ENCODE measurements at regions not wholly inside any gene's neighbourhood (a gene's known extent, or its start where the extent isn't known, plus 50 kb on each side); places are given as distances from the start of the nearest gene placed in this dataset.

DNA sequence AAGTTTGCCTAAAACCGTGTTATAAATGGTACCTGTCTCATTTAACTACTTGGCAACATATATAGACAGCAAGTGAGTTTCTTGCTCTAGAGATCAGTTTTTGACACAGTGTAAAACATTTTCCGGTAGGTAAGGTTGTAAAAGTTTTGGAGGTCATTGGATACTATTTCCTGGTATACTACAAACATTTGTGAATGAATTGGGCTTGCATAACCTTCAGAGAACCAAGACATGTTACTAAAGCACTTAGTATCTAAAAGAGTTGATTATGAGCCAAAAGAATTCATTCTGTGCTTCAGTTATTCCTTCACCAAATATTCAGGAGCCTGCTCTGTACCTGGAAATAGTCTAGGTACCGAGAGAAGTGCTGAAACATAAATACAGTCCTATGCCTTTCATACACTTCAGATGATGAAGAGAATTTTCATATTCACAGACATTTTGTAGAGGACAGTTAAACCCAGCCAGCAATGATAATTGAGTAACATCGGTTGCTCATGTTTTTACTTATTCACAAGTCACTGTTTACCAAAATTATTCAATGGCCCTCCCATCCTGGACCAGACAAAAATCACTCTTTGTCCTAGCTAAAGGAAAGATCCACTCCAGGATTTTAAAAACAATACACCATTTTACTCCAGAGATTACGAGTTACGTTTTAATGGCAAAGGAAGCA lies 319.4 kb upstream of the RBMS1 start (continued):
- TF ChIP-seq JUNB (IDR thresholded peaks at IDR 0.05; ENCODE audit: unreplicated experiment) = no peak
- no peak for TF ChIP-seq EZH2phosphoT487 (IDR thresholded peaks at IDR 0.05; ENCODE audit: unreplicated experiment)
- TF ChIP-seq ZNF331 (CRISPR knock-in tag; IDR thresholded peaks at IDR 0.05; ENCODE audit: low read depth) = no peak
- no peak for TF ChIP-seq ZNF114 (CRISPR knock-in tag; IDR thresholded peaks at IDR 0.05)
- TF ChIP-seq, protein P1, sequence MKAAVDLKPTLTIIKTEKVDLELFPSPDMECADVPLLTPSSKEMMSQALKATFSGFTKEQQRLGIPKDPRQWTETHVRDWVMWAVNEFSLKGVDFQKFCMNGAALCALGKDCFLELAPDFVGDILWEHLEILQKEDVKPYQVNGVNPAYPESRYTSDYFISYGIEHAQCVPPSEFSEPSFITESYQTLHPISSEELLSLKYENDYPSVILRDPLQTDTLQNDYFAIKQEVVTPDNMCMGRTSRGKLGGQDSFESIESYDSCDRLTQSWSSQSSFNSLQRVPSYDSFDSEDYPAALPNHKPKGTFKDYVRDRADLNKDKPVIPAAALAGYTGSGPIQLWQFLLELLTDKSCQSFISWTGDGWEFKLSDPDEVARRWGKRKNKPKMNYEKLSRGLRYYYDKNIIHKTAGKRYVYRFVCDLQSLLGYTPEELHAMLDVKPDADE (IDR thresholded peaks at IDR 0.05) = no peak
- TF ChIP-seq EZH2 (IDR thresholded peaks at IDR 0.05; ENCODE audit: low read depth, unreplicated experiment) = no peak

DNA sequence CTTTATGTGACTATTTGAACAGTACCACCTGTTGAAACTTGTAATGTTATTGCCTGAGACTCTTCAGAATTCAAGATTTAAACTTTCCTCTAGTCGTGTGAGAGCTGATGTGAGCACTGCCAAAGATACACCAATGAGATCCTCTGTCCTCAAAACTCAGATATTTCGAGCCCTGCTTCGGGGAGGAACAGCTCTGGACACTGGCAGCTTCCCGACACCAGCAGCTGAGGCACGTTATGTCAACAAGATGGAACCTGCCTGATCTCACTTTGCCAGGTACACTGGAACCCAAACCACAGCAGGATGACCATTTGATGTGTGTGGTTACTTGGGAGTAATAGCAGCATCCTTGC lies 319.9 kb upstream of the RBMS1 start:
- H3K36me3 ChIP-seq (ENCODE audit: insufficient read depth) = no peaks in the 10 kb centered on the region
- no peaks in the 10 kb centered on the region for H3K9me3 Mint-ChIP-seq
- no peaks in the 10 kb centered on the region for H3F3A ChIP-seq (replicated peaks; ENCODE audit: low read depth)
- H3K4me3 ChIP-seq = no peak overlapping the region
- no peaks in the 10 kb centered on the region for H3K36me3 Mint-ChIP-seq (ENCODE audit: low read depth)
- TF ChIP-seq CREB1 (CRISPR knock-in tag; IDR thresholded peaks at IDR 0.05; ENCODE audit: low read depth) (no peak), EZH2phosphoT487 (IDR thresholded peaks at IDR 0.05; ENCODE audit: unreplicated experiment) (no peak), POLR2AphosphoS5 (IDR thresholded peaks at IDR 0.05; ENCODE audit: low read depth) (no peak), EZH2 (IDR thresholded peaks at IDR 0.05; ENCODE audit: low read depth, unreplicated experiment) (no peak), STAT1 (IDR thresholded peaks at IDR 0.05; ENCODE audit: unreplicated experiment) (no peak)
- TF ChIP-seq, protein P2, sequence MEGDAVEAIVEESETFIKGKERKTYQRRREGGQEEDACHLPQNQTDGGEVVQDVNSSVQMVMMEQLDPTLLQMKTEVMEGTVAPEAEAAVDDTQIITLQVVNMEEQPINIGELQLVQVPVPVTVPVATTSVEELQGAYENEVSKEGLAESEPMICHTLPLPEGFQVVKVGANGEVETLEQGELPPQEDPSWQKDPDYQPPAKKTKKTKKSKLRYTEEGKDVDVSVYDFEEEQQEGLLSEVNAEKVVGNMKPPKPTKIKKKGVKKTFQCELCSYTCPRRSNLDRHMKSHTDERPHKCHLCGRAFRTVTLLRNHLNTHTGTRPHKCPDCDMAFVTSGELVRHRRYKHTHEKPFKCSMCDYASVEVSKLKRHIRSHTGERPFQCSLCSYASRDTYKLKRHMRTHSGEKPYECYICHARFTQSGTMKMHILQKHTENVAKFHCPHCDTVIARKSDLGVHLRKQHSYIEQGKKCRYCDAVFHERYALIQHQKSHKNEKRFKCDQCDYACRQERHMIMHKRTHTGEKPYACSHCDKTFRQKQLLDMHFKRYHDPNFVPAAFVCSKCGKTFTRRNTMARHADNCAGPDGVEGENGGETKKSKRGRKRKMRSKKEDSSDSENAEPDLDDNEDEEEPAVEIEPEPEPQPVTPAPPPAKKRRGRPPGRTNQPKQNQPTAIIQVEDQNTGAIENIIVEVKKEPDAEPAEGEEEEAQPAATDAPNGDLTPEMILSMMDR (conservative IDR thresholded peaks at IDR 0.05; ENCODE audit: low read depth in 2 of 2) = no peak
- no peak overlapping the region for H3K4me2 ChIP-seq
- no peaks in the 10 kb centered on the region for H4K20me1 ChIP-seq (replicated peaks; ENCODE audit: insufficient read depth)
- ATAC-seq (no peak), DNase-seq (ENCODE audit: low spot score) (no peak)
- no peaks in the 10 kb centered on the region for H3K4me1 Mint-ChIP-seq
- no peaks in the 10 kb centered on the region for H3K27me3 Mint-ChIP-seq (ENCODE audit: insufficient read depth, low read depth, poor library complexity)
- no peak overlapping the region for H3K4me3 Mint-ChIP-seq
- no peaks in the 10 kb centered on the region for H3K27me3 ChIP-seq (ENCODE audit: insufficient read depth)
- no peaks in the 10 kb centered on the region for H3K9me2 ChIP-seq (ENCODE audit: insufficient read depth)
- H2AFZ ChIP-seq = no peak overlapping the region; the same call in 1 of the 2 replicates
- no peaks in the 10 kb centered on the region for H3K79me2 ChIP-seq (replicated peaks; ENCODE audit: insufficient read depth)
- no peak overlapping the region for H3K27ac Mint-ChIP-seq
- no peaks in the 10 kb centered on the region for H3K4me1 ChIP-seq (ENCODE audit: insufficient read depth)
- H3K27ac ChIP-seq (ENCODE audit: low read depth) = no peak overlapping the region

DNA sequence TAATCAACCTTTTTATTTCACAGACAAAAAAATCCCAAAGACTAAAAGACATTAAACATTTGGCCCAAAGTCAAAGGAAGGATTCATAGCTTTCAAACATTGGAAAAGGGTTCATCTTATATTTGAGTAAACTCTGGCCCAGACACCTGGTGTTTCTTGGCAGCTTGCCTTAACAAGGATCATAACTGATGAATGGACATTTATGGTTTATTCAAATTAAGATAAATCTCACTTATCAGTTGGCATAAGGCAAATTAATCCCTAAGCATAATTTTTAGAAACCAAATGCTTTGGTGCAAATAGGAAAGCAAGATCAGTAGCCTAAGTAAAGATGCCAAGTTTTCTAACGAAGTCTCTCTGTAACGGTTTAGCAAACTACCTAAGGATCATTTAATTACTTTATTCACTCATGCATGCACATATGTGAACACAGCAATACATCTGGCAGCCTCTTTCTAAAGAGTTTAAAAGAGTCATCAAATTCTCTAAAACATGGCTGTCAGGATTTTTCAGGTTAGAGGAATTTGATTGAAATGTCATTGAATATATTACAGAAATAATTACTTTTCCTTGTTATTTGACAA lies 323.4 kb upstream of the RBMS1 start:
- Histone ChIP-seq H3K79me2 (replicated peaks; ENCODE audit: insufficient read depth) (no peaks in the 10 kb centered on the region), H3K27me3 (ENCODE audit: insufficient read depth) (no peaks in the 10 kb centered on the region), H4K20me1 (replicated peaks; ENCODE audit: insufficient read depth) (no peaks in the 10 kb centered on the region), H3K4me2 (no peak overlapping the region), H3K4me3 (no peak overlapping the region), H3K4me1 (ENCODE audit: insufficient read depth) (no peaks in the 10 kb centered on the region), H2AFZ (no peak overlapping the region), H3F3A (replicated peaks; ENCODE audit: low read depth) (no peaks in the 10 kb centered on the region), H3K27ac (ENCODE audit: low read depth) (no peak overlapping the region), H3K36me3 (ENCODE audit: insufficient read depth) (no peaks in the 10 kb centered on the region), H3K9me2 (ENCODE audit: insufficient read depth) (no peaks in the 10 kb centered on the region)
- Mint-ChIP-seq H3K36me3 (ENCODE audit: low read depth) (no peaks in the 10 kb centered on the region), H3K27ac (no peak overlapping the region), H3K27me3 (ENCODE audit: insufficient read depth, low read depth, poor library complexity) (no peaks in the 10 kb centered on the region), H3K4me1 (no peaks in the 10 kb centered on the region), H3K4me3 (no peak overlapping the region), H3K9me3 (no peaks in the 10 kb centered on the region)
- no peak for DNase-seq (ENCODE audit: low spot score)
- no peak for ATAC-seq
- TF ChIP-seq JUNB (IDR thresholded peaks at IDR 0.05; ENCODE audit: unreplicated experiment) = no peak
- TF ChIP-seq, protein P1 (IDR thresholded peaks at IDR 0.05) = no peak
- no peak for TF ChIP-seq ZNF331 (CRISPR knock-in tag; IDR thresholded peaks at IDR 0.05; ENCODE audit: low read depth)
- TF ChIP-seq, protein P3, sequence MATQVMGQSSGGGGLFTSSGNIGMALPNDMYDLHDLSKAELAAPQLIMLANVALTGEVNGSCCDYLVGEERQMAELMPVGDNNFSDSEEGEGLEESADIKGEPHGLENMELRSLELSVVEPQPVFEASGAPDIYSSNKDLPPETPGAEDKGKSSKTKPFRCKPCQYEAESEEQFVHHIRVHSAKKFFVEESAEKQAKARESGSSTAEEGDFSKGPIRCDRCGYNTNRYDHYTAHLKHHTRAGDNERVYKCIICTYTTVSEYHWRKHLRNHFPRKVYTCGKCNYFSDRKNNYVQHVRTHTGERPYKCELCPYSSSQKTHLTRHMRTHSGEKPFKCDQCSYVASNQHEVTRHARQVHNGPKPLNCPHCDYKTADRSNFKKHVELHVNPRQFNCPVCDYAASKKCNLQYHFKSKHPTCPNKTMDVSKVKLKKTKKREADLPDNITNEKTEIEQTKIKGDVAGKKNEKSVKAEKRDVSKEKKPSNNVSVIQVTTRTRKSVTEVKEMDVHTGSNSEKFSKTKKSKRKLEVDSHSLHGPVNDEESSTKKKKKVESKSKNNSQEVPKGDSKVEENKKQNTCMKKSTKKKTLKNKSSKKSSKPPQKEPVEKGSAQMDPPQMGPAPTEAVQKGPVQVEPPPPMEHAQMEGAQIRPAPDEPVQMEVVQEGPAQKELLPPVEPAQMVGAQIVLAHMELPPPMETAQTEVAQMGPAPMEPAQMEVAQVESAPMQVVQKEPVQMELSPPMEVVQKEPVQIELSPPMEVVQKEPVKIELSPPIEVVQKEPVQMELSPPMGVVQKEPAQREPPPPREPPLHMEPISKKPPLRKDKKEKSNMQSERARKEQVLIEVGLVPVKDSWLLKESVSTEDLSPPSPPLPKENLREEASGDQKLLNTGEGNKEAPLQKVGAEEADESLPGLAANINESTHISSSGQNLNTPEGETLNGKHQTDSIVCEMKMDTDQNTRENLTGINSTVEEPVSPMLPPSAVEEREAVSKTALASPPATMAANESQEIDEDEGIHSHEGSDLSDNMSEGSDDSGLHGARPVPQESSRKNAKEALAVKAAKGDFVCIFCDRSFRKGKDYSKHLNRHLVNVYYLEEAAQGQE (IDR thresholded peaks at IDR 0.05; ENCODE audit: unreplicated experiment) = no peak
- no peak for TF ChIP-seq ZNF114 (CRISPR knock-in tag; IDR thresholded peaks at IDR 0.05)
